ENCODE measurements at regions not wholly inside any gene's neighbourhood (a gene's known extent, or its start where the extent isn't known, plus 50 kb on each side); places are given as distances from the start of the nearest gene placed in this dataset.

- TF ChIP-seq CTCF (IDR thresholded peaks at IDR 0.05) = no peak
- TF ChIP-seq POLR2AphosphoS5 (IDR thresholded peaks at IDR 0.05; ENCODE audit: insufficient read depth in 1 of 2, low read depth in 1 of 2) = no peak
Measured at GRCh38 chr2:14420851-14421250, 211.7 kb upstream of the LRATD1 start.

All from vagina (tissue), 2 donors.